BLaER1 (cell line): ENCODE measurements at regions not wholly inside any gene's neighbourhood (a gene's known extent, or its start where the extent isn't known, plus 50 kb on each side); places are given as distances from the start of the nearest gene placed in this dataset.
A peak's percentile ranks its signal among the peaks of the same experiment; 100 is the strongest.

Source experiments
- H3K27ac ChIP-seq: shearing (Covaris generic); formaldehyde crosslinking; 2 replicates; pipeline ENCODE4 v1.8.1; 2022
- H3K27me3 ChIP-seq: shearing (Covaris generic); formaldehyde crosslinking; 2 replicates; pipeline ENCODE4 v1.8.1; 2022
- H3K36me3 ChIP-seq: shearing (Covaris generic); formaldehyde crosslinking; 2 replicates; pipeline ENCODE4 v1.8.1; 2022
- H3K4me1 ChIP-seq: shearing (Covaris generic); formaldehyde crosslinking; 2 replicates; pipeline ENCODE4 v1.8.1; 2022
- H3K4me2 ChIP-seq: shearing (Covaris generic); formaldehyde crosslinking; 2 replicates; pipeline ENCODE4 v1.8.1; 2022
- H3K4me3 ChIP-seq: shearing (Covaris generic); formaldehyde crosslinking; 2 replicates; pipeline ENCODE4 v1.8.1; 2022
- H3K9ac ChIP-seq: shearing (Covaris generic); formaldehyde crosslinking; 2 replicates; pipeline ENCODE4 v1.8.1; 2022
- H3K9me3 ChIP-seq: shearing (Covaris generic); formaldehyde crosslinking; 2 replicates; pipeline ENCODE4 v1.8.1; 2022
- H4K20me1 ChIP-seq: shearing (Covaris generic); formaldehyde crosslinking; 2 replicates; pipeline ENCODE4 v1.8.1; 2022
- Cebpa-rat ChIP-seq: shearing (Covaris generic); IDR thresholded peaks from 2 replicates; pipeline ENCODE4 v1.8.1; 2022

- Histone ChIP-seq H3K4me2 (no peak overlapping the region), H3K27ac (no peak overlapping the region), H3K9me3 (no peaks in the 10 kb centered on the region), H4K20me1 (no peaks in the 10 kb centered on the region), H3K36me3 (no peaks in the 10 kb centered on the region), H3K4me1 (no peaks in the 10 kb centered on the region), H3K27me3 (no peaks in the 10 kb centered on the region), H3K4me3 (no peak overlapping the region), H3K9ac (no peak overlapping the region)
- TF ChIP-seq Cebpa-rat = no peak
Observed at GRCh38 chr3:132840201-132840700, 118.0 kb upstream of the NPHP3 start.

- TF ChIP-seq Cebpa-rat = no peak
- no peak overlapping the region for H3K9ac ChIP-seq
- no peaks in the 10 kb centered on the region for H4K20me1 ChIP-seq
- H3K4me2 ChIP-seq = no peak overlapping the region
- no peaks in the 10 kb centered on the region for H3K36me3 ChIP-seq
- H3K4me3 ChIP-seq = no peak overlapping the region
- H3K27ac ChIP-seq = no peak overlapping the region
- H3K9me3 ChIP-seq = no peaks in the 10 kb centered on the region
- H3K4me1 ChIP-seq = no peaks in the 10 kb centered on the region
- H3K27me3 ChIP-seq = no peaks in the 10 kb centered on the region
Observed at GRCh38 chr3:132838477-132838876, 116.3 kb upstream of the NPHP3 start.

- H3K4me1 ChIP-seq = no peaks in the 10 kb centered on the region
- no peak for TF ChIP-seq Cebpa-rat
Observed at GRCh38 chr3:132837615-132838014, 115.4 kb upstream of the NPHP3 start.

GRCh38 chr3:132834356-132834755 lies 112.1 kb upstream of the NPHP3 start:
- no peak for TF ChIP-seq Cebpa-rat
- no peak overlapping the region for H3K27ac ChIP-seq
- H4K20me1 ChIP-seq = no peaks in the 10 kb centered on the region
- no peaks in the 10 kb centered on the region for H3K4me1 ChIP-seq
- no peak overlapping the region for H3K4me3 ChIP-seq
- no peaks in the 10 kb centered on the region for H3K27me3 ChIP-seq
- H3K9ac ChIP-seq = no peak overlapping the region
- H3K4me2 ChIP-seq = no peak overlapping the region
- H3K36me3 ChIP-seq = no peaks in the 10 kb centered on the region
- H3K9me3 ChIP-seq = no peaks in the 10 kb centered on the region

More at GRCh38 chr3:132837615-132838014, 115.4 kb upstream of the NPHP3 start:
- H3K4me3 ChIP-seq = no peak overlapping the region
- no peak overlapping the region for H3K9ac ChIP-seq
- H3K27me3 ChIP-seq = no peaks in the 10 kb centered on the region
- no peak overlapping the region for H3K4me2 ChIP-seq
- no peaks in the 10 kb centered on the region for H4K20me1 ChIP-seq
- no peaks in the 10 kb centered on the region for H3K36me3 ChIP-seq
- H3K27ac ChIP-seq = no peak overlapping the region
- no peaks in the 10 kb centered on the region for H3K9me3 ChIP-seq

- H3K4me2 ChIP-seq = no peak overlapping the region
- H3K27me3 ChIP-seq = no peaks in the 10 kb centered on the region
- H4K20me1 ChIP-seq = no peaks in the 10 kb centered on the region
Observed at GRCh38 chr3:132829101-132829500, 106.9 kb upstream of the NPHP3 start.

GRCh38 chr3:132822837-132823236 lies 100.6 kb upstream of the NPHP3 start:
- Histone ChIP-seq H3K9ac (no peak overlapping the region), H3K36me3 (no peaks in the 10 kb centered on the region), H3K4me3 (no peak overlapping the region), H3K9me3 (no peaks in the 10 kb centered on the region), H3K27ac (no peak overlapping the region), H3K4me1 (peaks cover 5% of the 10 kb centered on the region; the same call in 1 of the 2 replicates), H3K4me2 (no peak overlapping the region), H4K20me1 (no peaks in the 10 kb centered on the region), H3K27me3 (no peaks in the 10 kb centered on the region)
- TF ChIP-seq Cebpa-rat = no peak

More at GRCh38 chr3:132829101-132829500, 106.9 kb upstream of the NPHP3 start:
- Histone ChIP-seq H3K4me1 (no peaks in the 10 kb centered on the region), H3K9ac (no peak overlapping the region), H3K27ac (no peak overlapping the region), H3K4me3 (no peak overlapping the region), H3K9me3 (no peaks in the 10 kb centered on the region), H3K36me3 (no peaks in the 10 kb centered on the region)
- TF ChIP-seq Cebpa-rat = no peak

GRCh38 chr3:132822266-132822665 lies 100.1 kb upstream of the NPHP3 start:
- no peak for TF ChIP-seq Cebpa-rat
- peak overlapping the region; percentile 20; the same call in 1 of the 2 replicates for H3K4me2 ChIP-seq

GRCh38 chr3:132821314-132821713 lies 99.1 kb upstream of the NPHP3 start:
- no peak overlapping the region for H3K27ac ChIP-seq
- H3K4me1 ChIP-seq = peaks cover 5% of the 10 kb centered on the region; the same call in 1 of the 2 replicates
- no peak overlapping the region for H3K4me2 ChIP-seq
- H3K9ac ChIP-seq = no peak overlapping the region
- H3K27me3 ChIP-seq = no peaks in the 10 kb centered on the region
- H4K20me1 ChIP-seq = no peaks in the 10 kb centered on the region
- no peak for TF ChIP-seq Cebpa-rat
- H3K9me3 ChIP-seq = no peaks in the 10 kb centered on the region
- no peak overlapping the region for H3K4me3 ChIP-seq
- H3K36me3 ChIP-seq = no peaks in the 10 kb centered on the region

More at GRCh38 chr3:132822266-132822665, 100.1 kb upstream of the NPHP3 start:
- Histone ChIP-seq H3K4me3 (no peak overlapping the region), H4K20me1 (no peaks in the 10 kb centered on the region), H3K4me1 (peaks cover 5% of the 10 kb centered on the region; the same call in 1 of the 2 replicates), H3K27ac (no peak overlapping the region), H3K27me3 (no peaks in the 10 kb centered on the region), H3K36me3 (no peaks in the 10 kb centered on the region), H3K9me3 (no peaks in the 10 kb centered on the region), H3K9ac (no peak overlapping the region)

- no peak overlapping the region for H3K9ac ChIP-seq
- no peak for TF ChIP-seq Cebpa-rat
- H3K27ac ChIP-seq = no peak overlapping the region
- peaks cover 5% of the 10 kb centered on the region; the same call in 1 of the 2 replicates for H3K4me1 ChIP-seq
- no peaks in the 10 kb centered on the region for H3K9me3 ChIP-seq
- no peaks in the 10 kb centered on the region for H3K27me3 ChIP-seq
- no peaks in the 10 kb centered on the region for H3K36me3 ChIP-seq
- no peak overlapping the region for H3K4me3 ChIP-seq
- H4K20me1 ChIP-seq = no peaks in the 10 kb centered on the region
- no peak overlapping the region for H3K4me2 ChIP-seq
Observed at GRCh38 chr3:132818251-132818650, 96.0 kb upstream of the NPHP3 start.

- Histone ChIP-seq H3K36me3 (no peaks in the 10 kb centered on the region), H3K9ac (no peak overlapping the region), H3K27me3 (no peaks in the 10 kb centered on the region), H3K4me3 (no peak overlapping the region), H3K4me1 (peaks cover 5% of the 10 kb centered on the region; the same call in 1 of the 2 replicates), H4K20me1 (no peaks in the 10 kb centered on the region), H3K27ac (no peak overlapping the region), H3K4me2 (no peak overlapping the region), H3K9me3 (no peaks in the 10 kb centered on the region)
- no peak for TF ChIP-seq Cebpa-rat
Observed at GRCh38 chr3:132817646-132818177, 95.5 kb upstream of the NPHP3 start.

GRCh38 chr3:132805071-132805470 lies 82.9 kb upstream of the NPHP3 start:
- Histone ChIP-seq H3K36me3 (no peaks in the 10 kb centered on the region), H3K4me3 (no peak overlapping the region), H3K9me3 (no peaks in the 10 kb centered on the region), H4K20me1 (no peaks in the 10 kb centered on the region), H3K27ac (no peak overlapping the region), H3K27me3 (no peaks in the 10 kb centered on the region), H3K4me1 (0 out of 2 replicates have a peak, but pooled peaks cover 6% of the 10 kb centered on the region), H3K4me2 (no peak overlapping the region), H3K9ac (no peak overlapping the region)
- TF ChIP-seq Cebpa-rat = no peak
